Keratinocyte (primary cell): ENCODE measurements at regions not wholly inside any gene's neighbourhood (a gene's known extent, or its start where the extent isn't known, plus 50 kb on each side); places are given as distances from the start of the nearest gene placed in this dataset.

Experiments
- CTCF ChIP-seq, 3 experiments: IDR thresholded peaks in 1 of 3; conservative IDR thresholded peaks in 1 of 3; optimal IDR thresholded peaks in 1 of 3; 2 replicates in 2 of 3; 3 replicates in 1 of 3; pipeline versions ENCODE3 to v1.5.1; 2011; ENCODE audit warnings: low read length in 3 of 3, mild to moderate bottlenecking in 3 of 3, moderate library complexity in 2 of 3, control low read depth in 1 of 3, inconsistent platforms in 1 of 3; ENCODE audit not compliant: insufficient read depth in 2 of 3; ENCODE audit errors: extremely low read depth in 1 of 3
- EZH2 ChIP-seq: IDR thresholded peaks from one replicate; pipeline ENCODE4 v1.6.1; 2012; ENCODE audit warnings: inconsistent platforms, mild to moderate bottlenecking, low read length, moderate library complexity

GRCh38 chr7:26533217-26533616, 241.6 kb downstream of the SNX10 start:
- TF ChIP-seq CTCF (optimal IDR thresholded peaks at IDR 0.05 in 1 of 3, IDR thresholded peaks at IDR 0.05 in 1 of 3, conservative IDR thresholded peaks at IDR 0.05 in 1 of 3; ENCODE audit: extremely low read depth in 1 of 3, insufficient read depth in 2 of 3, low read length in 3 of 3) (no peak), EZH2 (no peak)
